ENCODE measurements at regions not wholly inside any gene's neighbourhood (a gene's known extent, or its start where the extent isn't known, plus 50 kb on each side); places are given as distances from the start of the nearest gene placed in this dataset.

- TF ChIP-seq POLR2AphosphoS5 (IDR thresholded peaks at IDR 0.05; ENCODE audit: low read depth, low read length) (no peak), TAF1 (IDR thresholded peaks at IDR 0.05; ENCODE audit: borderline replicate concordance, insufficient read depth, low read length) (no peak), SIN3A (IDR thresholded peaks at IDR 0.05; ENCODE audit: borderline replicate concordance, insufficient read depth, low read length) (no peak), FOXP2 (optimal IDR thresholded peaks at IDR 0.05; ENCODE audit: borderline replicate concordance, extremely low read depth, extremely low read length, insufficient read depth) (no peak)
- TF ChIP-seq, protein P1, sequence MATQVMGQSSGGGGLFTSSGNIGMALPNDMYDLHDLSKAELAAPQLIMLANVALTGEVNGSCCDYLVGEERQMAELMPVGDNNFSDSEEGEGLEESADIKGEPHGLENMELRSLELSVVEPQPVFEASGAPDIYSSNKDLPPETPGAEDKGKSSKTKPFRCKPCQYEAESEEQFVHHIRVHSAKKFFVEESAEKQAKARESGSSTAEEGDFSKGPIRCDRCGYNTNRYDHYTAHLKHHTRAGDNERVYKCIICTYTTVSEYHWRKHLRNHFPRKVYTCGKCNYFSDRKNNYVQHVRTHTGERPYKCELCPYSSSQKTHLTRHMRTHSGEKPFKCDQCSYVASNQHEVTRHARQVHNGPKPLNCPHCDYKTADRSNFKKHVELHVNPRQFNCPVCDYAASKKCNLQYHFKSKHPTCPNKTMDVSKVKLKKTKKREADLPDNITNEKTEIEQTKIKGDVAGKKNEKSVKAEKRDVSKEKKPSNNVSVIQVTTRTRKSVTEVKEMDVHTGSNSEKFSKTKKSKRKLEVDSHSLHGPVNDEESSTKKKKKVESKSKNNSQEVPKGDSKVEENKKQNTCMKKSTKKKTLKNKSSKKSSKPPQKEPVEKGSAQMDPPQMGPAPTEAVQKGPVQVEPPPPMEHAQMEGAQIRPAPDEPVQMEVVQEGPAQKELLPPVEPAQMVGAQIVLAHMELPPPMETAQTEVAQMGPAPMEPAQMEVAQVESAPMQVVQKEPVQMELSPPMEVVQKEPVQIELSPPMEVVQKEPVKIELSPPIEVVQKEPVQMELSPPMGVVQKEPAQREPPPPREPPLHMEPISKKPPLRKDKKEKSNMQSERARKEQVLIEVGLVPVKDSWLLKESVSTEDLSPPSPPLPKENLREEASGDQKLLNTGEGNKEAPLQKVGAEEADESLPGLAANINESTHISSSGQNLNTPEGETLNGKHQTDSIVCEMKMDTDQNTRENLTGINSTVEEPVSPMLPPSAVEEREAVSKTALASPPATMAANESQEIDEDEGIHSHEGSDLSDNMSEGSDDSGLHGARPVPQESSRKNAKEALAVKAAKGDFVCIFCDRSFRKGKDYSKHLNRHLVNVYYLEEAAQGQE (IDR thresholded peaks at IDR 0.05; ENCODE audit: insufficient read depth in 1 of 2, low read depth in 2 of 2, low read length in 2 of 2), result no peak
Observed at GRCh38 chr18:39186008-39186407, 1620.4 kb upstream of the CELF4 start.

GRCh38 chr18:39184176-39184575 is 1618.6 kb upstream of the CELF4 start:
- TF ChIP-seq FOXP2 (optimal IDR thresholded peaks at IDR 0.05; ENCODE audit: borderline replicate concordance, extremely low read depth, extremely low read length, insufficient read depth), result no peak
- TF ChIP-seq, protein P1 (IDR thresholded peaks at IDR 0.05; ENCODE audit: insufficient read depth in 1 of 2, low read depth in 2 of 2, low read length in 2 of 2), result no peak
- no peak for TF ChIP-seq POLR2AphosphoS5 (IDR thresholded peaks at IDR 0.05; ENCODE audit: low read depth, low read length)
- TF ChIP-seq TAF1 (IDR thresholded peaks at IDR 0.05; ENCODE audit: borderline replicate concordance, insufficient read depth, low read length), result no peak
- no peak for TF ChIP-seq SIN3A (IDR thresholded peaks at IDR 0.05; ENCODE audit: borderline replicate concordance, insufficient read depth, low read length)

- TF ChIP-seq SIN3A (IDR thresholded peaks at IDR 0.05; ENCODE audit: borderline replicate concordance, insufficient read depth, low read length) (no peak), TAF1 (IDR thresholded peaks at IDR 0.05; ENCODE audit: borderline replicate concordance, insufficient read depth, low read length) (no peak), POLR2AphosphoS5 (IDR thresholded peaks at IDR 0.05; ENCODE audit: low read depth, low read length) (no peak), FOXP2 (optimal IDR thresholded peaks at IDR 0.05; ENCODE audit: borderline replicate concordance, extremely low read depth, extremely low read length, insufficient read depth) (no peak)
- TF ChIP-seq, protein P1 (IDR thresholded peaks at IDR 0.05; ENCODE audit: insufficient read depth in 1 of 2, low read depth in 2 of 2, low read length in 2 of 2), result no peak
Observed at GRCh38 chr18:39178166-39178565, 1612.6 kb upstream of the CELF4 start.

- TF ChIP-seq, protein P1 (IDR thresholded peaks at IDR 0.05; ENCODE audit: insufficient read depth in 1 of 2, low read depth in 2 of 2, low read length in 2 of 2), result no peak
- TF ChIP-seq POLR2AphosphoS5 (IDR thresholded peaks at IDR 0.05; ENCODE audit: low read depth, low read length) (no peak), SIN3A (IDR thresholded peaks at IDR 0.05; ENCODE audit: borderline replicate concordance, insufficient read depth, low read length) (no peak), TAF1 (IDR thresholded peaks at IDR 0.05; ENCODE audit: borderline replicate concordance, insufficient read depth, low read length) (no peak), FOXP2 (optimal IDR thresholded peaks at IDR 0.05; ENCODE audit: borderline replicate concordance, extremely low read depth, extremely low read length, insufficient read depth) (no peak)
Observed at GRCh38 chr18:39172695-39173421, 1607.3 kb upstream of the CELF4 start.

Measured in PFSK-1 (cell line).